ENCODE measurements at regions not wholly inside any gene's neighbourhood (a gene's known extent, or its start where the extent isn't known, plus 50 kb on each side); places are given as distances from the start of the nearest gene placed in this dataset.

- no peak for DNase-seq
Measured at GRCh38 chr2:8542381-8543059, 139.3 kb upstream of the ID2 start.

- no peak for DNase-seq
Measured at GRCh38 chr2:8543060-8543382, 138.8 kb upstream of the ID2 start.

- DNase-seq = peak; percentile 55 to 78
Measured at GRCh38 chr2:8543383-8544170, 138.3 kb upstream of the ID2 start.

GRCh38 chr2:8544171-8544785 is 137.6 kb upstream of the ID2 start:
- no peak for DNase-seq

GRCh38 chr2:8544786-8545694 is 136.8 kb upstream of the ID2 start:
- peak; percentile 80 to 85 for DNase-seq

DNA sequence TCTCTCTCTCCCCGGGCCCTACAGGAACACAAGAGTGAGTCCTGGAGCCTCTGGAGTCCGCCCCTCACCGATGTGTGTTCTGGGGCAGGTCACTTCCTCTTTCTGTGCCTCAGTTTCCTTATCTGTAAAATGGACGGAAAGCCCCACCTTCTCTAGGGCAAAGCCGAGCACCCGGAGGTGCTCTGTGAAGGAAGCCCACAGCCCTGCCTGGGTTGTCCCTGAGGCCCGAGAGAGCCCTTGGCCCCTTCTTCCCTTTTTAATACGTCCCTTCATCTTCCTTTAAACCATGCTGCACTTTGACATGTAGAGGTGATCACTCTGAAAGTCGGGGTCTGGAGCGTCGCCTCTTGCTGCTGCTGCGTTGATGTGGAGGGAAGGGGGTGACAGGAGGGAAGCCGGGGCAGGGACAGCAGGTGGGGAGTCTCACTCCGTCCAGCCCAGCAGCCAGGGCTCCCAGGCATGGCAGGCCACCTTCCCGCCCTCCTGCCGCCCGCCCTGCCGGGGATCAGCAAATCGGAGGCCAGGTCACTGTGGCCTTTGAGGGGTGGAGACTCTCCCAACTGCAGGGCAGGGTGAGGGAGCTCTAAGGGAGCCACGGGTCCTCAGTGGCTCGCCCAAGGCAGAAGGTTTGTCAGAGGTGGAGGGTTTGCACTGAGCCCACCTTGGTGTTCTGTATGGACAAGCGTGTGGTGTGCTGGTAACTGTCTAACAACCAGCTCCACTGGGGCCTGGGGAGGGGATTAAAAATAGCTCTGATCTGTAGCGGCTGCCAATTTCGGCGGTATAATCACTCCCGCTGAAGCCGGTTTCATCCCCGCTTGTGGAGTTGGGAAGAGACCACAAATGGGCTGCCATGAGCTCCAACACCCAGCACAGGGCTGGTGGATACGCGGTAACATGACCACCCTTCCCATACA is 135.9 kb upstream of the ID2 start:
- no peak for DNase-seq

- DNase-seq = no peak
Measured at GRCh38 chr2:8546612-8547283, 135.1 kb upstream of the ID2 start.

GRCh38 chr2:8547284-8548064 is 134.4 kb upstream of the ID2 start:
- DNase-seq = no peak

- no peak for DNase-seq
Measured at GRCh38 chr2:8548065-8548618, 133.7 kb upstream of the ID2 start.

GRCh38 chr2:8548619-8549150 is 133.2 kb upstream of the ID2 start:
- DNase-seq = no peak

DNA sequence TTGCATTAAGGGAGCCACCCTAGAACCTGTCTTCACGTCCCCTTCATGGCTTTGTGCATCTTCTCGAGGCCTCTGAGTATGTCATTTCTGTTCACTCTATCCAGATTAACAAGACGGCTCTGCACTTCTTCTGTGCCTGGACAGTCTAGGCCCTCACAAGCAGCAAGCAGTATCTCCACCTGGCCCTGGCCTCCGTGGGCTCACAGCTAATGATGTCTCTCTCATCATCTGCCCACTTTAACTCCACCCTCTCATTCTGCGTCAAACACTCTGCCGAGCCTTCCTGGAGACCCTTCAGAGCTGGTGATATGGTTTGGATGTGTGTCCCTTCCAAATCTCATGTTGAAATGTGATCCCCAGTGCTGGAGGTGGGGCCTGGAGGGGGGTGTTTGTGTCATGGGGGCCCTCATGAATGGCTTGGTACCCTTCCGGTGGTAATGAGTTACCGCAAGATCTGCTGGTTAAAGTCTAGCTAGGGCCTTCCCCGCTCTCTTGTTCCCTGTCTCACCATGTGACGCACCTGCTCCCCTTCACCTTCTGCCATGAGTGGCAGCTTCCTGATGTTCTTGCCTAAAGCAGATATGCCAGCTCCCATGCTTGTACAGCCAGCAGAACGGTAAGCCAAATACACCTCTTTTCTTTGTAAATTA is 132.5 kb upstream of the ID2 start:
- DNase-seq = no peak

DNA sequence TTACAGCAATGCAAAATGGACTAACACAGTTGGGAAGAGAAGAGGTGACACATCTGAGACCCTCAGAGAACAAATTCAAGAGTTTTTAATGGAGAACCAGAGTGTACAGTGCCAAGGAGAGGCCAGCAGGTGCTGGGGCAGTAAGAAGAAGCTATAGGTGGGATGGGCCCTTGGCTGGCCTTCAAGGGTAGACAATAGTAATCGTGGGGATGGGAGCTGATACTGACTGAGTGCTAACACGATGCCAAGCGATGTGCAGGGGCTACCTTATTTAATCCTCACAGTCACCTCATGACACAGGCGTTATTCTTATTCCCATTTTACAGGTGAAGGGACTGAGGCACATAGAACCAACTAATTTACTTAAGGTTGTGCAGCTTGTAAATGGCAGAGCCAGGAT is 131.9 kb upstream of the ID2 start:
- DNase-seq = no peak

DNA sequence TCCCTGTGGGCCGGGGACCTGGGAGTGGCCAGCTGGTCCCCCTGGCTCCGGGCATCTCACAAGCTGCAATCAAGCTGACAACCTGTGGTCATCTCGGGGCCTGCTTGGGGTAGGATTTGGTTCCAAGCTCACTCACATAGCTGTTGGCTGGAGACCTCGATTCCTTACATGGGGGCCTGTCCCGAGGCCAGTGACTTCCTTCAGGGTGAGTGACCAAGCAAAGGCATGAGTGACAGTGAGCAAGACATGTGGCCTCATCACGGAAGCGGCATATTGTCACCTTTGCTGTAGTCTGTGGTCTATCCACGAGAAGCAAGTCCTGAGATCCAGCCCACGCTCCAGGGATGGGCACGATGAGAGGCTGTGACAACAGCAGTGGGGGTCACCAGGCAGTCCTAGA is 131.4 kb upstream of the ID2 start:
- no peak for DNase-seq

DNA sequence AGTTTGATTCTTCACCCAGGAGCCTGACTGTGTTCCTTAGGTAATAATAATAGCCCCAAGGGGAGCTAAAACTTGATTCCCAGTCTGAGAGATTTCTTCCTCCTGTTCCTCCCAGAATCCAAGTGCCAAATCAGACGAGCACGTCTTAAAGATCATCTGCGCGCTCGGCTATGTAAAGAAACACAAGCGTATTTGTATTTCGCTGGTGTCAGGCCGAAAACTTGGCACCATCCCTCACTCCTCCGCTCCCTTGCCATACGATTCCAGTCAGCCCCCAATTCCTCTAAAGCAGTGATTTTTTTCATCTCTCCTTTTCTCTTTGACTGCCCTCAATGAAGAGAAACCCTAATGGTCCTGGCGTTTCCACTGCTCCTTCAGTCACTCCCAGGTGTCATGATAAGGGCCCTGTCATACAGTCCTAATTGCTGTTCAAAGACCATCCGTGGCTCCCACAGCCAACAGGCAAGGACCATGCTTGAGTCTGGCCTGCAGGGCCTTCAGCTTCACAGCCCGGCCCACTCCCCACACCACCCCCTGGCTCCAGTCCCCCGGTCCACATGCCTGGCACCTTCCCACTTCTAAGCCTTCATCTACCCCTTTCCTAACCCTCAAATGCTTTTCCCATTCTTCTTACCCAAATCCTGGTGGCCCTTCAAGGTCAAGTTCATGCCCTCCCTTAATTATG is 130.8 kb upstream of the ID2 start:
- no peak for DNase-seq

DNA sequence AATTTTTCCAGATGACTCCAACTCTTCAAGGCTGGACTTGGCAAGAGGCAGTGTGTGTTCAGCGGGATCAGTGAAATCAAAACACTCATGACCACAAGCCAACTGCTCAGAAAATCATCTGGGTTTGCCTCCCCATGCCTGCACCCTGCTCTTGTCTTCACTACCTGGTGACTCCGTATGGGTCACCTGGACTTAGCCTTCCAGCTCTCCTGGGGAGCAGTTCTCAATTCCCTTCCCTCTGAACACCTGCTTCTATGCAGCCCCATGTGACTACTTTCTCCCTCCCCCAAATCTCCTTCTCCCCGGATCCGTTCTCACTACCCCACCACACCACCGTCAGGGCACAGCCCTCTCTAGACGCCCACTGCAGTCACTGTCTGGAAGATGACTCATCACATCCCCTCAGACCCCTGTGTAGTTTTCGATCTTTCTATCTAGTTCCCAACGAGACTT is 130.2 kb upstream of the ID2 start:
- DNase-seq = no peak

DNA sequence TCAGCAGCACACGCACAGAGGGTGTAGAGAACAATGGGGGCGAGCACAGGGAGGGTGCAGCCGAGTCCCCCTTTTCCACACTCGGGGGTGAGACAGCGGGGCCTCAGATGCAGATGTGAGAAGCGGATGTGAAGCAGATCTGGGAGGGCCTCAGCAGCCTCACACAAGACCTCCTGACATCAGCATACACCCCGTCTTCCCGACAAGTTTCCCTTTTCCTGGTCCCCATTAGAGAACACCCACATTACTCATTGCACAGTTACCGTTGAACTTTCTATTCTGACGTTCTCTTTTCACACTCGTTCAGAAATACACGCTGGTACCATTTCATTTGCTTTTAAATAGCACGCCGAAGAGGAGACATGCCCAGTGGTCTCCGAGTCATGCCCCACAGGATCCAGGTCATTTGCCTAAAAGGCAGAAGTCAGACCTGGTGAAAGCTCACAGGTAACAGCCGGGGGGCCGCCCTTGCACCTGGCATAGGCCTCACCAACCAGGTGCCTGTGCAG is 129.5 kb upstream of the ID2 start:
- no peak for DNase-seq

DNA sequence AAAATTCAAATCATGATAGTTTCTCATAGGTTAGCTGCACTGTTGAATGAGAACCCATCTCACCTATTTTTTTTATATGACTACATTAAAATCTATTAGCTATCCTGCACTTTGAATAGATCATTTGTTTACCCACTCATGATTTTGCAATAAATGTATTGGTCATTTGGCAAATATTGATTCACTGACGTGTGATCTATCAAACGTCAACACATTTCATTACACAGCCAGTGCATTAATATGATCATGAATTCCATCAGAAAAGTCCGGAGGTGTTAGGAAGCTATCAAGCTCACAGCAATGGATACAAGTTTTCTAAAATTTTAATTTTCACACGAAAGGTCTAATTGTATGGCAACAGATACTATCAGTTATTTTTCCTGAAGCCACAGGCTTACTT is 128.2 kb upstream of the ID2 start:
- no peak for DNase-seq

DNA sequence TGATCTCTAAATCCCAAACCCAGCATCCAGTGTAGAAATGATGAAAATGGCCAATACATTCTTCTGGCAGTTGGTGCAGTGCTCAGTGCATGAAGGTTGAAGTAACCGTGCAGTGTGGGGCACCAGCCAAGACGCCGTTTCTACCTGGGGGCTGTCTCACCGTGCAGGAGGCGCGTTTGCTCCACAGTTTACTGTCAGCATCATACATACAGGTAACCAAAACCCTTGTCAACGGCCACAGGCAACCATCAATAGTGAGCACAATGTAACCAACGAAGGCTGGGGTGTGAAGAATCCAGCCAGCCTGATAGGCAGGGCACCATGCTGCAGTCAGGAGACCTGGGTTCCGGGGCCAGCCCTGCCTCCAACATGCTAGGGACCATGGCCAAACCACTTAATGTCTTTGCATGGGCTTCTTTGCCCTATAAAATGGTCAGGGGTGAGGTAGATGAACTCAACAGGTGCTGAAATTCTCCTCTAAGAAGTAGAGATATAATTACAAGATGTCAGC is 127.5 kb upstream of the ID2 start:
- DNase-seq = no peak

All from CD4-positive, alpha-beta T cell treated with Interleukin-1 beta for 1 hour (primary cell).